ENCODE measurements at regions not wholly inside any gene's neighbourhood (a gene's known extent, or its start where the extent isn't known, plus 50 kb on each side); places are given as distances from the start of the nearest gene placed in this dataset.

DNA sequence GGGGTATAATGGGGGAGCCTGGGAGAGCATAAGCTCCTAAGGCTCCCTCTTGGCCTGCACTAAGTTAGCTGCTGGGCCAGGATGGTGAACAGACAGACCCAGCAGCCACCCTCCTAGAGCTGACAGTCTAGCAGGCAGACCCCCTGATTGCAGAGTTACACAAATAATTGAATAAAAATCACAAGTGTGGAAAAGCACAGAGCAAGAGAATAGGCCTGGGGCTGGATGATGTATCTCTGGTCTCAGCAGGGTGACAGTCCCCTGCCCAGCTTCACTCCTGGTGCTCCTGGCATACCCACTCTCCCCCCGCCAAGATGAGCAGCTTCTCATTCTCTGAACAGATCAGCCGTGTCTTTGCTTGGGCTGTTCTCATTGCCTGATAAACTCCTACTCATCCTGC is 86.1 kb upstream of the STX18 start:
- no peak for ATAC-seq (ENCODE audit: low FRiP score)
- DNase-seq (ENCODE audit: low spot score), result no peak
- TF ChIP-seq, protein P1, sequence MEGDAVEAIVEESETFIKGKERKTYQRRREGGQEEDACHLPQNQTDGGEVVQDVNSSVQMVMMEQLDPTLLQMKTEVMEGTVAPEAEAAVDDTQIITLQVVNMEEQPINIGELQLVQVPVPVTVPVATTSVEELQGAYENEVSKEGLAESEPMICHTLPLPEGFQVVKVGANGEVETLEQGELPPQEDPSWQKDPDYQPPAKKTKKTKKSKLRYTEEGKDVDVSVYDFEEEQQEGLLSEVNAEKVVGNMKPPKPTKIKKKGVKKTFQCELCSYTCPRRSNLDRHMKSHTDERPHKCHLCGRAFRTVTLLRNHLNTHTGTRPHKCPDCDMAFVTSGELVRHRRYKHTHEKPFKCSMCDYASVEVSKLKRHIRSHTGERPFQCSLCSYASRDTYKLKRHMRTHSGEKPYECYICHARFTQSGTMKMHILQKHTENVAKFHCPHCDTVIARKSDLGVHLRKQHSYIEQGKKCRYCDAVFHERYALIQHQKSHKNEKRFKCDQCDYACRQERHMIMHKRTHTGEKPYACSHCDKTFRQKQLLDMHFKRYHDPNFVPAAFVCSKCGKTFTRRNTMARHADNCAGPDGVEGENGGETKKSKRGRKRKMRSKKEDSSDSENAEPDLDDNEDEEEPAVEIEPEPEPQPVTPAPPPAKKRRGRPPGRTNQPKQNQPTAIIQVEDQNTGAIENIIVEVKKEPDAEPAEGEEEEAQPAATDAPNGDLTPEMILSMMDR (IDR thresholded peaks at IDR 0.05), result no peak

GRCh38 chr4:4627111-4627510 is 85.3 kb upstream of the STX18 start:
- DNase-seq (ENCODE audit: low spot score) (no peak), ATAC-seq (ENCODE audit: low FRiP score) (no peak)
- TF ChIP-seq, protein P1 (IDR thresholded peaks at IDR 0.05), result no peak

GRCh38 chr4:4625488-4625887 is 83.6 kb upstream of the STX18 start:
- TF ChIP-seq, protein P1 (IDR thresholded peaks at IDR 0.05), result no peak
- no peak for ATAC-seq (ENCODE audit: low FRiP score)
- DNase-seq (ENCODE audit: low spot score), result no peak

- TF ChIP-seq, protein P1 (IDR thresholded peaks at IDR 0.05), result no peak
- DNase-seq (ENCODE audit: low spot score), result no peak
- no peak for ATAC-seq (ENCODE audit: low FRiP score)
These were observed 82.5 kb upstream of the STX18 start for GRCh38 chr4:4624276-4624897.

- DNase-seq (ENCODE audit: low spot score) (no peak), ATAC-seq (ENCODE audit: low FRiP score) (no peak)
- TF ChIP-seq, protein P1 (IDR thresholded peaks at IDR 0.05), result no peak
These were observed 78.0 kb upstream of the STX18 start for GRCh38 chr4:4619821-4620220.

GRCh38 chr4:4618847-4619246 is 77.0 kb upstream of the STX18 start:
- no peak for DNase-seq (ENCODE audit: low spot score)
- TF ChIP-seq, protein P1 (IDR thresholded peaks at IDR 0.05), result no peak
- no peak for ATAC-seq (ENCODE audit: low FRiP score)

DNA sequence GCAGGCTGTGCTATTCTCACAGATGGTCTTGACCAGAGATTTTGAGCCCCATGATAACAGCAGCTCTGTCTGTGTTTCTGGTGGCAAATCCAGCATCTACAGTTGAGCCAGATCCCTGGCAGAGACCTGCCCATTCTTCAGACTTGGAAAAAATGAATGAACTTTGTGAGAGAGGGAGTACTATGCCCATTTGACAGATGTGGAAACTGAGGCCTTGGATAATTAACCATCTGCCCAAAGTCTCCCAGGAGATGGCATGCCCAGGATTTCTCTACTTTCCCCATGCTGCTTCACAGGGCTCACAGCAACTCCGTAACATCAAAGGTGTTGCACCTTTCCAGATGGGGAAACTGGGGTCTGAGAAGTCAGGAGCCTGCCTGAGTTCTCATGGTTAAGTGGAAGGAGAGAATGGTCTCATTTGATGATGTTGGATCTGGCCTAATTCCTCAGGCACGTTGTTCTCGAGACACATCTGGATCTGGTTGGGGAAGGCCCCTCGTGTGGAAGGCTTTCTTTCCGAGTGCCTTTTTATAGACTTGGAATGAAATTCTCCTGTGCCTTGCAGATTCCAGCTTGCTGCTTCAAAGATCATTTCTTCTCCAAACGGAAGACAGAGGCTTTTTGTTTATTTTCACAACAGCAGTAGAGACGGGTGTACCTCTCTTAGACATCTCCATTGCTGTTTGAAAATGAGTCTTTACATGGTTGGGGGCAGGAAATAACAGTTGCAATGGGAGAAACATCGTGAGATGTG is 73.3 kb upstream of the STX18 start:
- DNase-seq (ENCODE audit: low spot score), result no peak
- TF ChIP-seq, protein P1 (IDR thresholded peaks at IDR 0.05), result no peak

More for the DNA sequence above, 73.3 kb upstream of the STX18 start:
- ATAC-seq (ENCODE audit: low FRiP score), result no peak

Data from omental fat pad (tissue), 3 donors.